HepG2 (cell line): ENCODE measurements at regions not wholly inside any gene's neighbourhood (a gene's known extent, or its start where the extent isn't known, plus 50 kb on each side); places are given as distances from the start of the nearest gene placed in this dataset.

ENCODE experiments used
- ATAC-seq: fragments of 200-7000 bp; cut with Tn5 transposase; 3 replicates; pipeline ENCODE4 v1.9.1; 2020; ENCODE audit warnings: mild to moderate bottlenecking, moderate library complexity
- BruUV-seq: library from RNA; stranded (reverse); fragments of 400-500 nt; replicated peaks from 2 replicates; lab custom pipeline; 2021; lab: Mats Ljungman, UMichigan
- CTCF ChIA-PET: fragments of 300-600 bp; formaldehyde crosslinking; extraction: SDS; loops from one replicate; lab custom pipeline; 2021; ENCODE audit warnings: low total read pairs, inconsistent platforms, low intra/inter-chr PET ratio; lab: Yijun Ruan, JAX
- POLR2A ChIA-PET: fragments of 350-600 bp; sonication (Branson Sonifier 250); formaldehyde crosslinking; loops from one replicate; lab custom pipeline; 2020; ENCODE audit warnings: antibody characterized with exemption, inconsistent platforms; lab: Yijun Ruan, JAX
- DNase-seq: peaks from one replicate; pipeline ENCODE4 v3.0.0-alpha.2; 2015; ENCODE audit warnings: low spot score
- FAIRE-seq: peaks from 3 replicates; lab custom pipeline; 2011; peaks lifted over from hg19 to GRCh38; lab: Jason Lieb, UNC
- H2AFZ ChIP-seq: one replicate; pipeline ENCODE4 v1.6.1; 2011; ENCODE audit warnings: low read length, inconsistent platforms
- H3K27ac ChIP-seq: fragments of 300-600 bp; 3 replicates; pipeline ENCODE4 v1.8.0; 2011; ENCODE audit warnings: mixed run types, mild to moderate bottlenecking, mixed read lengths, low read length, inconsistent platforms; ENCODE audit not compliant: insufficient read depth; ENCODE audit errors: extremely low read length
- H3K27me3 ChIP-seq, 2 experiments: fragments of 200-600 bp in 1 of 2; 2 replicates in 1 of 2; 3 replicates in 1 of 2; pipeline versions ENCODE4 v1.6.0 to v1.8.0; 2011; ENCODE audit warnings: low read length in 2 of 2, mild to moderate bottlenecking in 2 of 2, moderate library complexity in 2 of 2, inconsistent platforms in 1 of 2; ENCODE audit not compliant: insufficient read depth in 2 of 2, control insufficient read depth in 1 of 2
- H3K36me3 ChIP-seq, 2 experiments: fragments of 200-600 bp in 1 of 2; replicated peaks in 1 of 2; 2 replicates in 1 of 2; 3 replicates in 1 of 2; pipeline versions ENCODE4 v1.5.1 to v1.8.0; 2011; ENCODE audit warnings: low read length in 2 of 2, inconsistent platforms in 1 of 2; ENCODE audit not compliant: insufficient read depth in 2 of 2, control insufficient read depth in 1 of 2
- H3K4me1 ChIP-seq: 2 replicates; pipeline ENCODE4 v1.5.1; 2012; ENCODE audit warnings: low read length, inconsistent platforms; ENCODE audit not compliant: insufficient read depth
- H3K4me2 ChIP-seq: 2 replicates; pipeline ENCODE4 v1.6.0; 2011; ENCODE audit warnings: low read depth, low read length, inconsistent platforms
- H3K4me3 ChIP-seq, 3 experiments: fragments of 200-600 bp in 1 of 3; sonication (generic), shearing (Covaris generic) in 1 of 3; replicated peaks in 1 of 3; 2 replicates each; pipeline ENCODE4 v1.5.1; 2011 to 2016; ENCODE audit warnings: low read length in 3 of 3, inconsistent platforms in 2 of 3, low read depth in 2 of 3, mild to moderate bottlenecking in 2 of 3, control low read depth in 1 of 3, mixed read lengths in 1 of 3; ENCODE audit not compliant: insufficient read depth in 1 of 3
- H3K79me2 ChIP-seq: one replicate; pipeline ENCODE4 v1.6.1; 2011; ENCODE audit warnings: low read length, inconsistent platforms; ENCODE audit not compliant: insufficient read depth
- H3K9ac ChIP-seq: 2 replicates; pipeline ENCODE4 v1.6.0; 2011; ENCODE audit warnings: mild to moderate bottlenecking, low read depth, low read length, inconsistent platforms; ENCODE audit not compliant: insufficient read depth
- H3K9me3 ChIP-seq: 2 replicates; pipeline ENCODE4 v1.5.1; 2012; ENCODE audit warnings: mild to moderate bottlenecking, low read length
- H4K20me1 ChIP-seq: 2 replicates; pipeline ENCODE4 v1.6.0; 2011; ENCODE audit warnings: inconsistent platforms, mild to moderate bottlenecking, low read length, moderate library complexity; ENCODE audit not compliant: insufficient read depth
- AKAP8 ChIP-seq: sonication (generic); formaldehyde crosslinking; IDR thresholded peaks from 2 replicates; pipeline ENCODE4 v1.5.1; 2020; ENCODE audit warnings: mild to moderate bottlenecking, missing genetic modification reagents
- ATF7-NPFF ChIP-seq: sonication (generic); formaldehyde crosslinking; IDR thresholded peaks from 2 replicates; pipeline ENCODE4 v1.8.1; 2023; ENCODE audit warnings: mild to moderate bottlenecking, low read depth, missing genetic modification reagents, moderate library complexity
- CHD4 ChIP-seq: fragments of 200-600 bp; sonication (generic); IDR thresholded peaks from 2 replicates; pipeline ENCODE4 v1.7.0; 2017; ENCODE audit warnings: mild to moderate bottlenecking, low read length, borderline replicate concordance
- ETV6 ChIP-seq: sonication (generic); formaldehyde crosslinking; conservative IDR thresholded peaks from 2 replicates; pipeline ENCODE4 v1.4.0; 2020; ENCODE audit warnings: missing genetic modification reagents
- FOXK2 ChIP-seq: fragments of 450-650 bp; IDR thresholded peaks from 2 replicates; pipeline ENCODE4 v1.6.1; 2016
- HIVEP1 ChIP-seq: sonication (generic); formaldehyde crosslinking; IDR thresholded peaks from 2 replicates; pipeline ENCODE4 v1.4.0; 2020; ENCODE audit warnings: mild to moderate bottlenecking, missing genetic modification reagents
- JUN ChIP-seq: sonication (generic); formaldehyde crosslinking; IDR thresholded peaks from 2 replicates; pipeline ENCODE4 v1.4.0; 2020; ENCODE audit warnings: mild to moderate bottlenecking, missing genetic modification reagents
- KAT8 ChIP-seq: IDR thresholded peaks from 2 replicates; pipeline ENCODE4 v1.6.1; 2016; ENCODE audit warnings: missing genetic modification reagents, missing compliant biosample characterization
- MLLT10 ChIP-seq: sonication (generic); formaldehyde crosslinking; IDR thresholded peaks from 2 replicates; pipeline ENCODE4 v1.4.0; 2020; ENCODE audit warnings: missing genetic modification reagents
- NFIC ChIP-seq: IDR thresholded peaks from 2 replicates; pipeline ENCODE4 v1.6.1; 2012; ENCODE audit warnings: mild to moderate bottlenecking, low read length, inconsistent platforms
- PHF20 ChIP-seq: sonication (generic); formaldehyde crosslinking; IDR thresholded peaks from 2 replicates; pipeline ENCODE4 v1.5.0; 2020; ENCODE audit warnings: mild to moderate bottlenecking, missing genetic modification reagents
- SATB2 ChIP-seq: sonication (generic); formaldehyde crosslinking; IDR thresholded peaks from 2 replicates; pipeline ENCODE4 v1.5.0; 2020; ENCODE audit warnings: missing genetic modification reagents
- ZFP1 ChIP-seq: IDR thresholded peaks from 2 replicates; pipeline ENCODE4 v1.6.1; 2016
- ZNF382 ChIP-seq: sonication (generic); formaldehyde crosslinking; IDR thresholded peaks from 2 replicates; pipeline ENCODE4 v1.5.0; 2020; ENCODE audit warnings: missing genetic modification reagents, mild to moderate bottlenecking, borderline replicate concordance
- ZNF547 ChIP-seq: sonication (generic); formaldehyde crosslinking; IDR thresholded peaks from 2 replicates; pipeline ENCODE4 v1.5.1; 2020; ENCODE audit warnings: mild to moderate bottlenecking, missing genetic modification reagents
- ZNF850 ChIP-seq: sonication (generic); formaldehyde crosslinking; conservative IDR thresholded peaks from 2 replicates; pipeline ENCODE4 v1.9.0; 2021; ENCODE audit warnings: mild to moderate bottlenecking, missing genetic modification reagents
- WGBS: methylation state at CpG from one replicate; pipeline ENCODE4 v1.1.6; 2017; ENCODE audit warnings: low lambda C conversion rate; 5-methylcytosine and 5-hydroxymethylcytosine counted together
- in situ Hi-C: cut with HindIII; loops from 2 replicates; pipeline ENCODE4 v1.10.0; 2017; ENCODE audit warnings: low pct_unique_long_range_greater_than_20kb; ENCODE audit not compliant: extremely low pct_ligation_motif_present
- intact Hi-C: fragments of 100-400 bp; cut with micrococcal nuclease; formaldehyde crosslinking; loops from one replicate; pipeline ENCODE4 v1.10.0; 2022; ENCODE audit not compliant: unreplicated experiment
- TF ChIP-seq, protein P1 (sequence below): IDR thresholded peaks from 2 replicates; pipeline ENCODE4 v1.6.1; 2012; ENCODE audit warnings: low read depth, low read length, improper control_type of control experiment
- TF ChIP-seq, protein P2 (sequence below): IDR thresholded peaks from 2 replicates; pipeline ENCODE4 v1.6.1; 2016
- TF ChIP-seq, protein P3 (sequence below): IDR thresholded peaks from 2 replicates; pipeline ENCODE4 v1.6.1; 2016; ENCODE audit warnings: mild to moderate bottlenecking
- TF ChIP-seq, protein P4 (sequence below): sonication (generic); formaldehyde crosslinking; IDR thresholded peaks from 2 replicates; pipeline ENCODE4 v1.5.0; 2020; ENCODE audit warnings: mild to moderate bottlenecking, missing genetic modification reagents, moderate library complexity

DNA sequence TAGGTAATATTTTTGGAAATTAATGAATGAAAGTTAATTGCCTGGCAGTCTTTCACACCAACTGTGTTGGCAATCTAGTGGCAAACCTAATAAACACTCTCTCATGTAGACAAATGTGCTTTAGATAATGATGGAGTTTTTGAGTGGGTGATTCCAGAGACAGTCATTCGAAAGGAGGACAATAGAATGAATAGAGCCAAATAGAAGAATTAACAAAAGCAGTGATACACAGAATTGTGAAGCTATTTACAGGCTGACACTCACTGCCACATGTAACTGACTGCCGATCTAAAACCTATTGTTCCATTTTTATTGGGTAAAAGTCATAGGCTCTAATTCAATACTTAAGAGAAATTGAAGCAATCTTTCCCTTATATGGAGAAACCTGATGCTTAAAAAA, 338.5 kb downstream of the PCDH7 start (continued):
- TF ChIP-seq ZFP1, result no peak
- TF ChIP-seq, protein P1, sequence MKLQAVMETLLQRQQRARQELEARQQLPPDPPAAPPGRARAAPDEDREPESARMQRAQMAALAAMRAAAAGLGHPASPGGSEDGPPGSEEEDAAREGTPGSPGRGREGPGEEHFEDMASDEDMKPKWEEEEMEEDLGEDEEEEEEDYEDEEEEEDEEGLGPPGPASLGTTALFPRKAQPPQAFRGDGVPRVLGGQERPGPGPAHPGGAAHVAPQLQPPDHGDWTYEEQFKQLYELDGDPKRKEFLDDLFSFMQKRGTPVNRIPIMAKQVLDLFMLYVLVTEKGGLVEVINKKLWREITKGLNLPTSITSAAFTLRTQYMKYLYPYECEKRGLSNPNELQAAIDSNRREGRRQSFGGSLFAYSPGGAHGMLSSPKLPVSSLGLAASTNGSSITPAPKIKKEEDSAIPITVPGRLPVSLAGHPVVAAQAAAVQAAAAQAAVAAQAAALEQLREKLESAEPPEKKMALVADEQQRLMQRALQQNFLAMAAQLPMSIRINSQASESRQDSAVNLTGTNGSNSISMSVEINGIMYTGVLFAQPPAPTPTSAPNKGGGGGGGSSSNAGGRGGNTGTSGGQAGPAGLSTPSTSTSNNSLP, result no peak
- TF ChIP-seq, all 625 proteins: peak for 0

DNA sequence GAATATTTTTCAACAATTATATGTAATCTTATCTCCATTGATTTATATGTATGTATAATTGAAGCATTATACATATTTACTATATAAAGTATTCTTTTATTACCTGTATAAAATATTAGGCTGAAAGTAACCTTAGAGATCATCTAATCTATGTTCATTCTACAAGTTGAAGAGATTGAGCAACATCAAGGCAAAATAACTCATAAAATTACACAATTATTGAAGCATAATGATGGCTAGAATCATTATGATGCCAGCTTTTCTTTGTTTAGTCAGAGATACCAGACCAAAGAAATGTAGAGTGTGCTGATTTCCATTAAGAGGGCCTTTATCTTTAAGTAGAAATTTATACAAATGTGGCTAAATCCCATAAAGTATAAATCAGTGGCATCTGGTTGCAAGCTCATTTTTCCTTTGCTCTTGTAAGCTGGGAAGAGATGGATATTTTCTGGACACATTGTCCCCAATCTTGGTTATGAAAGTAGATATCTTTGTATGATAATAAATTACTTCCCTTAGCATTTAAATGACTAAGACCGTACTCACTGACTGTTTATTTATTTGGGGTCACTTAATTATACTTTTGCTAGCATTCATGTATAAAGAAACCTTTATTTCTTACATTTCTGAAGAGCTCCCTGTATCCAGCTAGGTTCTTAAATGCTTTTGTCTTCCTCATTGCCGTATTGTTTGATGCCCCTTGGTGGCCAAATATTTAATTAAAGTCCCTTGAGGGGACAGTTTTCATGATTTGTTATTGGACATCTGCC, 339.8 kb downstream of the PCDH7 start:
- no peaks in the 10 kb centered on the region for H3K79me2 ChIP-seq
- no peak overlapping the region for H2AFZ ChIP-seq
- H3K27me3 ChIP-seq, result no peaks in the 10 kb centered on the region
- H3K4me2 ChIP-seq, result no peak overlapping the region
- no peaks in the 10 kb centered on the region for H3K9me3 ChIP-seq
- intact Hi-C loops (no loop called here), in situ Hi-C loops (no loop called here)
- ATAC-seq (no peak), DNase-seq (no peak), FAIRE-seq (no peak)
- no peak overlapping the region for H3K9ac ChIP-seq
- CTCF ChIA-PET, result no interaction called here
- POLR2A ChIA-PET, result no interaction called here
- BruUV-seq, result no TSS peak
- H4K20me1 ChIP-seq, result no peaks in the 10 kb centered on the region
- H3K27ac ChIP-seq, result no peak overlapping the region
- H3K4me3 ChIP-seq, result no peak overlapping the region
- H3K36me3 ChIP-seq, result no peaks in the 10 kb centered on the region
- WGBS, result 26% methylated on average over 2 of the region's 2 CpGs
- TF ChIP-seq KAT8 (no peak), NFIC (no peak), ZNF382 (CRISPR knock-in tag) (no peak), ZNF547 (no peak), HIVEP1 (CRISPR knock-in tag) (no peak), ATF7-NPFF (CRISPR knock-in tag) (no peak), JUN (CRISPR knock-in tag) (no peak), SATB2 (CRISPR knock-in tag) (no peak), ZNF850 (CRISPR knock-in tag) (no peak), PHF20 (CRISPR knock-in tag) (no peak), ETV6 (CRISPR knock-in tag) (no peak), MLLT10 (CRISPR knock-in tag) (no peak), FOXK2 (no peak), CHD4 (no peak), AKAP8 (CRISPR knock-in tag) (no peak)
- TF ChIP-seq, protein P2, sequence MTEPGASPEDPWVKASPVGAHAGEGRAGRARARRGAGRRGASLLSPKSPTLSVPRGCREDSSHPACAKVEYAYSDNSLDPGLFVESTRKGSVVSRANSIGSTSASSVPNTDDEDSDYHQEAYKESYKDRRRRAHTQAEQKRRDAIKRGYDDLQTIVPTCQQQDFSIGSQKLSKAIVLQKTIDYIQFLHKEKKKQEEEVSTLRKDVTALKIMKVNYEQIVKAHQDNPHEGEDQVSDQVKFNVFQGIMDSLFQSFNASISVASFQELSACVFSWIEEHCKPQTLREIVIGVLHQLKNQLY, result no peak
- TF ChIP-seq, protein P3, sequence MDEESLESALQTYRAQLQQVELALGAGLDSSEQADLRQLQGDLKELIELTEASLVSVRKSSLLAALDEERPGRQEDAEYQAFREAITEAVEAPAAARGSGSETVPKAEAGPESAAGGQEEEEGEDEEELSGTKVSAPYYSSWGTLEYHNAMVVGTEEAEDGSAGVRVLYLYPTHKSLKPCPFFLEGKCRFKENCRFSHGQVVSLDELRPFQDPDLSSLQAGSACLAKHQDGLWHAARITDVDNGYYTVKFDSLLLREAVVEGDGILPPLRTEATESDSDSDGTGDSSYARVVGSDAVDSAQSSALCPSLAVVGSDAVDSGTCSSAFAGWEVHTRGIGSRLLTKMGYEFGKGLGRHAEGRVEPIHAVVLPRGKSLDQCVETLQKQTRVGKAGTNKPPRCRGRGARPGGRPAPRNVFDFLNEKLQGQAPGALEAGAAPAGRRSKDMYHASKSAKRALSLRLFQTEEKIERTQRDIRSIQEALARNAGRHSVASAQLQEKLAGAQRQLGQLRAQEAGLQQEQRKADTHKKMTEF, result no peak
- TF ChIP-seq, protein P4, sequence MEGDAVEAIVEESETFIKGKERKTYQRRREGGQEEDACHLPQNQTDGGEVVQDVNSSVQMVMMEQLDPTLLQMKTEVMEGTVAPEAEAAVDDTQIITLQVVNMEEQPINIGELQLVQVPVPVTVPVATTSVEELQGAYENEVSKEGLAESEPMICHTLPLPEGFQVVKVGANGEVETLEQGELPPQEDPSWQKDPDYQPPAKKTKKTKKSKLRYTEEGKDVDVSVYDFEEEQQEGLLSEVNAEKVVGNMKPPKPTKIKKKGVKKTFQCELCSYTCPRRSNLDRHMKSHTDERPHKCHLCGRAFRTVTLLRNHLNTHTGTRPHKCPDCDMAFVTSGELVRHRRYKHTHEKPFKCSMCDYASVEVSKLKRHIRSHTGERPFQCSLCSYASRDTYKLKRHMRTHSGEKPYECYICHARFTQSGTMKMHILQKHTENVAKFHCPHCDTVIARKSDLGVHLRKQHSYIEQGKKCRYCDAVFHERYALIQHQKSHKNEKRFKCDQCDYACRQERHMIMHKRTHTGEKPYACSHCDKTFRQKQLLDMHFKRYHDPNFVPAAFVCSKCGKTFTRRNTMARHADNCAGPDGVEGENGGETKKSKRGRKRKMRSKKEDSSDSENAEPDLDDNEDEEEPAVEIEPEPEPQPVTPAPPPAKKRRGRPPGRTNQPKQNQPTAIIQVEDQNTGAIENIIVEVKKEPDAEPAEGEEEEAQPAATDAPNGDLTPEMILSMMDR, result no peak
- H3K4me1 ChIP-seq, result no peaks in the 10 kb centered on the region
